H1 (cell line): ENCODE measurements at regions not wholly inside any gene's neighbourhood (a gene's known extent, or its start where the extent isn't known, plus 50 kb on each side); places are given as distances from the start of the nearest gene placed in this dataset.

Experiments
- CHD7 ChIP-seq: fragments of 300-600 bp; sonication (generic); IDR thresholded peaks from 2 replicates; pipeline ENCODE4 v1.7.1; 2012; ENCODE audit warnings: low read length, moderate library complexity, mild to moderate bottlenecking, inconsistent platforms; ENCODE audit not compliant: insufficient replicate concordance
- CTCF ChIP-seq, 3 experiments: IDR thresholded peaks; 1 replicate in 2 of 3; 2 replicates in 1 of 3; pipeline versions ENCODE4 v1.5.1 to v1.6.1; 2011; ENCODE audit warnings: low read length in 3 of 3, mild to moderate bottlenecking in 3 of 3, inconsistent platforms in 2 of 3, low read depth in 1 of 3, moderate library complexity in 1 of 3; ENCODE audit not compliant: insufficient read depth in 1 of 3; ENCODE audit errors: control extremely low read depth in 1 of 3
- SP2 ChIP-seq: IDR thresholded peaks from 2 replicates; pipeline ENCODE4 v1.6.1; 2012; ENCODE audit warnings: mild to moderate bottlenecking, low read length, inconsistent platforms
- TBP ChIP-seq: IDR thresholded peaks from 2 replicates; pipeline ENCODE4 v1.6.1; 2011; ENCODE audit warnings: low read depth, low read length, improper control_type of control experiment
- TEAD4 ChIP-seq: IDR thresholded peaks from 2 replicates; pipeline ENCODE4 v1.6.1; 2012; ENCODE audit warnings: low read depth, low read length, inconsistent platforms, mixed read lengths

GRCh38 chr1:37108596-37109188, 74.4 kb upstream of the GRIK3 start (continued):
- no peak for TF ChIP-seq CHD7
- TF ChIP-seq CTCF (IDR thresholded peaks at IDR 0.05; ENCODE audit: control extremely low read depth in 1 of 3, insufficient read depth in 1 of 3, low read depth in 1 of 3, low read length in 3 of 3) = no peak
- no peak for TF ChIP-seq SP2
- TF ChIP-seq TBP = no peak
- TF ChIP-seq TEAD4 = no peak
- TF ChIP-seq, all 59 proteins: peak for 0
